ENCODE measurements at regions not wholly inside any gene's neighbourhood (a gene's known extent, or its start where the extent isn't known, plus 50 kb on each side); places are given as distances from the start of the nearest gene placed in this dataset.
"Not testable (repeated sequence)": the region's sequence is repeated elsewhere in the genome, so short reads cannot be mapped to it uniquely, and the experiment has no call there.

GRCh38 chrX:131682735-131683134, 138.9 kb downstream of the OR13H1 start:
- TF ChIP-seq POLR2A (IDR thresholded peaks at IDR 0.05; ENCODE audit: low read depth, low read length); TAF1 (IDR thresholded peaks at IDR 0.05; ENCODE audit: low read depth, low read length); POLR2AphosphoS5 (IDR thresholded peaks at IDR 0.05; ENCODE audit: low read depth, low read length); SPI1 (IDR thresholded peaks at IDR 0.05; ENCODE audit: low read depth, low read length); PAX5 (IDR thresholded peaks at IDR 0.05; ENCODE audit: insufficient read depth, low read length, severe bottlenecking): not testable (repeated sequence)
